ENCODE measurements at regions not wholly inside any gene's neighbourhood (a gene's known extent, or its start where the extent isn't known, plus 50 kb on each side); places are given as distances from the start of the nearest gene placed in this dataset.

GRCh38 chr6:105593805-105594671, 191.2 kb upstream of the PREP start:
- Histone ChIP-seq H3K36me3 (ENCODE audit: control insufficient read depth in 4 of 4, insufficient read depth in 4 of 4, low read length in 4 of 4) (no peaks in the 10 kb centered on the region), H3K27ac (ENCODE audit: low read depth in 1 of 2, low read length in 1 of 2) (no peak overlapping the region), H3K27me3 (ENCODE audit: control insufficient read depth in 3 of 3, insufficient read depth in 3 of 3, low read length in 2 of 3) (no peaks in the 10 kb centered on the region), H3K4me1 (ENCODE audit: control insufficient read depth in 5 of 5, insufficient read depth in 5 of 5, low read length in 5 of 5) (peaks cover 0 to 14% (median 1%) of the 10 kb centered on the region in 5 donors), H3K9me3 (ENCODE audit: control insufficient read depth in 4 of 4, insufficient read depth in 3 of 4, low read length in 3 of 4) (no peaks in the 10 kb centered on the region), H3K4me3 (no peak overlapping the region), H3K9ac (ENCODE audit: insufficient read depth in 1 of 2, low read length in 2 of 2) (no peak overlapping the region)
- DNase-seq (no peak), ATAC-seq (ENCODE audit: insufficient read depth, low FRiP score) (no peak)
- 42 to 74% methylated on average over 4 of the region's 4 CpGs for WGBS, 2 donors
- no peak for TF ChIP-seq CTCF (IDR thresholded peaks at IDR 0.05; ENCODE audit: control extremely low read depth, extremely low read depth)

GRCh38 chr6:105593056-105593690, 190.3 kb upstream of the PREP start:
- Histone ChIP-seq H3K9ac (ENCODE audit: insufficient read depth in 1 of 2, low read length in 2 of 2) (no peak overlapping the region), H3K27me3 (ENCODE audit: control insufficient read depth in 3 of 3, insufficient read depth in 3 of 3, low read length in 2 of 3) (no peaks in the 10 kb centered on the region), H3K36me3 (ENCODE audit: control insufficient read depth in 4 of 4, insufficient read depth in 4 of 4, low read length in 4 of 4) (no peaks in the 10 kb centered on the region), H3K4me3 (no peak overlapping the region), H3K27ac (ENCODE audit: low read depth in 1 of 2, low read length in 1 of 2) (no peak overlapping the region), H3K9me3 (ENCODE audit: control insufficient read depth in 4 of 4, insufficient read depth in 3 of 4, low read length in 3 of 4) (no peaks in the 10 kb centered on the region), H3K4me1 (ENCODE audit: control insufficient read depth in 5 of 5, insufficient read depth in 5 of 5, low read length in 5 of 5) (peaks cover 0 to 14% (median 1%) of the 10 kb centered on the region in 5 donors)
- ATAC-seq (ENCODE audit: insufficient read depth, low FRiP score) (no peak), DNase-seq (no peak)
- WGBS, 2 donors, result 66 to 71% methylated on average over 4 of the region's 4 CpGs
- no peak for TF ChIP-seq CTCF (IDR thresholded peaks at IDR 0.05; ENCODE audit: control extremely low read depth, extremely low read depth)

GRCh38 chr6:105592329-105592728, 189.4 kb upstream of the PREP start:
- Histone ChIP-seq H3K9ac (ENCODE audit: insufficient read depth in 1 of 2, low read length in 2 of 2) (no peak overlapping the region), H3K27ac (ENCODE audit: low read depth in 1 of 2, low read length in 1 of 2) (no peak overlapping the region), H3K27me3 (ENCODE audit: control insufficient read depth in 3 of 3, insufficient read depth in 3 of 3, low read length in 2 of 3) (no peaks in the 10 kb centered on the region), H3K36me3 (ENCODE audit: control insufficient read depth in 4 of 4, insufficient read depth in 4 of 4, low read length in 4 of 4) (no peaks in the 10 kb centered on the region), H3K4me1 (ENCODE audit: control insufficient read depth in 5 of 5, insufficient read depth in 5 of 5, low read length in 5 of 5) (peaks cover 0 to 14% (median 1%) of the 10 kb centered on the region in 5 donors), H3K9me3 (ENCODE audit: control insufficient read depth in 4 of 4, insufficient read depth in 3 of 4, low read length in 3 of 4) (no peaks in the 10 kb centered on the region), H3K4me3 (no peak overlapping the region)
- DNase-seq, result no peak
- WGBS, 2 donors, result 99 to 100% methylated on average over 2 of the region's 2 CpGs
- no peak for ATAC-seq (ENCODE audit: insufficient read depth, low FRiP score)
- TF ChIP-seq CTCF (IDR thresholded peaks at IDR 0.05; ENCODE audit: control extremely low read depth, extremely low read depth), result no peak
